BJ (cell line): ENCODE measurements at regions not wholly inside any gene's neighbourhood (a gene's known extent, or its start where the extent isn't known, plus 50 kb on each side); places are given as distances from the start of the nearest gene placed in this dataset.
"Not testable (repeated sequence)": the region's sequence is repeated elsewhere in the genome, so short reads cannot be mapped to it uniquely, and the experiment has no call there.

Experiments used
- CTCF ChIA-PET: fragments of 350-600 bp; formaldehyde crosslinking; extraction: SDS; loops from one replicate; lab custom pipeline; 2021; ENCODE audit warnings: antibody characterized with exemption, inconsistent platforms; lab: Yijun Ruan, JAX
- POLR2A ChIA-PET: fragments of 300-600 bp; sonication (Branson Sonifier 250); formaldehyde crosslinking; extraction: SDS; loops from one replicate; lab custom pipeline; 2021; ENCODE audit warnings: antibody characterized with exemption; lab: Charles Lee
- DNase-seq: peaks from one replicate; pipeline ENCODE4 v3.0.0-alpha.2; 2011; ENCODE audit warnings: low read depth
- H3K27me3 ChIP-seq: 2 replicates; pipeline ENCODE4 v1.6.0; 2011; ENCODE audit warnings: low read length; ENCODE audit not compliant: control insufficient read depth, insufficient read depth
- H3K36me3 ChIP-seq: 2 replicates; pipeline ENCODE4 v1.5.1; 2011; ENCODE audit warnings: low read length; ENCODE audit not compliant: control insufficient read depth, insufficient read depth
- H3K4me3 ChIP-seq: 2 replicates; pipeline ENCODE4 v1.5.1; 2011; ENCODE audit warnings: low read depth, mild to moderate bottlenecking, control low read depth, low read length
- TF ChIP-seq, protein P1 (sequence below): IDR thresholded peaks from 2 replicates; pipeline ENCODE4 v1.5.1; 2011; ENCODE audit warnings: low read depth, mild to moderate bottlenecking, control low read depth, inconsistent platforms, low read length, moderate library complexity; ENCODE audit not compliant: insufficient read depth

DNA sequence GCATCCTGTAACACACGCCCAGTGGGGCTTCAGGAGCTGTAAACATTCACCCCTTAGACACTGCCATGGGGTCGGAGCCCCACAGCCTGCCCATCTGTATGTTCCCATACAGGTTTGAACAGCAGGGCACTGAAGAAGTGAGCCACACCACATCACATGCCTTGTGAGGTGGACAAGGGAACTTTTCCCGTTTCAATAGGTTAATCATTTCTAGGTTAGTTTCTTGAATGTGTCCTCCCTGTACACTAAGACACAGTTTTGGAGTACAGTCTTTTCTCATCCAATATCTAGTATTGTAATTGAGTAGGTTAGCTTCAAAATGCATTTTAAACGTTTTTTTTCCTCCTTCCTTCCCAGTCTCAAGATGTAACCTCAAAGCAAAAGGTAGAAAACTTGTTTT lies 700.2 kb upstream of the PCDH20 start:
- Histone ChIP-seq H3K36me3 (no peaks in the 10 kb centered on the region), H3K27me3 (no peaks in the 10 kb centered on the region), H3K4me3 (no peak overlapping the region)
- no peak for DNase-seq
- ChIA-PET CTCF (no interaction called here), POLR2A (no interaction called here)
- TF ChIP-seq, protein P1, sequence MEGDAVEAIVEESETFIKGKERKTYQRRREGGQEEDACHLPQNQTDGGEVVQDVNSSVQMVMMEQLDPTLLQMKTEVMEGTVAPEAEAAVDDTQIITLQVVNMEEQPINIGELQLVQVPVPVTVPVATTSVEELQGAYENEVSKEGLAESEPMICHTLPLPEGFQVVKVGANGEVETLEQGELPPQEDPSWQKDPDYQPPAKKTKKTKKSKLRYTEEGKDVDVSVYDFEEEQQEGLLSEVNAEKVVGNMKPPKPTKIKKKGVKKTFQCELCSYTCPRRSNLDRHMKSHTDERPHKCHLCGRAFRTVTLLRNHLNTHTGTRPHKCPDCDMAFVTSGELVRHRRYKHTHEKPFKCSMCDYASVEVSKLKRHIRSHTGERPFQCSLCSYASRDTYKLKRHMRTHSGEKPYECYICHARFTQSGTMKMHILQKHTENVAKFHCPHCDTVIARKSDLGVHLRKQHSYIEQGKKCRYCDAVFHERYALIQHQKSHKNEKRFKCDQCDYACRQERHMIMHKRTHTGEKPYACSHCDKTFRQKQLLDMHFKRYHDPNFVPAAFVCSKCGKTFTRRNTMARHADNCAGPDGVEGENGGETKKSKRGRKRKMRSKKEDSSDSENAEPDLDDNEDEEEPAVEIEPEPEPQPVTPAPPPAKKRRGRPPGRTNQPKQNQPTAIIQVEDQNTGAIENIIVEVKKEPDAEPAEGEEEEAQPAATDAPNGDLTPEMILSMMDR, result no peak

DNA sequence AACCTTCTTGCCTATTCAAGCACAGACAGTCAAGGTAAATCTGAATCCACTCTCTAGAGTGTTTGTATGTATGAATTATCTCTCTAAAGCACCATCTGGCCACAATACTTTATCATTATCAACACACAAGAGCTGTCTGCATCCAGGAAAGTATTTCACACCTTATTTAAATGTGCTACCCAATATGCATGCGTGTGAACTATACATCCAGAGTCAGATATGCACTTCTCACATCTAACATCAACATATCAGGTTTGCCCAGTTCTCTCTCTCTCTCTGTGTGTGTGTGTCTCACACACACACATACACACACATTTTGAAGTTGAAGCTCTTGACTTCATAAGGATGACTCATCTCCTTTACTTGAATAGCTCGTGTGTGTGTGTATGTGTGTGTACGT lies 697.5 kb upstream of the PCDH20 start:
- POLR2A ChIA-PET, result no interaction called here
- CTCF ChIA-PET, result no interaction called here
- H3K4me3 ChIP-seq, result no peak overlapping the region
- DNase-seq, result no peak
- no peaks in the 10 kb centered on the region for H3K27me3 ChIP-seq
- TF ChIP-seq, protein P1, result no peak
- no peaks in the 10 kb centered on the region for H3K36me3 ChIP-seq

DNA sequence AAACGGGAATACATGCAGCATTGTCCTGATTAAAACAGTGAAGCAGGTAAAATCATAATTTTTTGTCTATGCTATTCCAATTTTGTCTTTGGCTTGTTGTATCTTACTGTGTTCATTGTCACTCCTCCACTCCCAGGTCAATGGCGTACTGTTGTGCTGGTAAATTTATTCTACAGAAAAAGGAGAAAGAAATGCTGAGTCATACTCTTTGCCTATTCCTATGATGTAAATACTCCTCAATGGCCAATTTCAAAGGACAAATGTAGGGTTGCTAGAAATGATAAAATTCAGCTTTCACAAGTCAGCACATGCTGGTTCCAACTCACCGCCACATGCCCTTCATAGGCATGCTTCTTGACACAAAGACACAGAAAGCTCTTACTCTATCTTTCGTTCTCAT lies 694.4 kb upstream of the PCDH20 start:
- DNase-seq, result no peak
- POLR2A ChIA-PET, result no interaction called here
- TF ChIP-seq, protein P1, result no peak
- Histone ChIP-seq H3K27me3 (no peaks in the 10 kb centered on the region), H3K4me3 (no peak overlapping the region), H3K36me3 (no peaks in the 10 kb centered on the region)
- CTCF ChIA-PET, result no interaction called here

DNA sequence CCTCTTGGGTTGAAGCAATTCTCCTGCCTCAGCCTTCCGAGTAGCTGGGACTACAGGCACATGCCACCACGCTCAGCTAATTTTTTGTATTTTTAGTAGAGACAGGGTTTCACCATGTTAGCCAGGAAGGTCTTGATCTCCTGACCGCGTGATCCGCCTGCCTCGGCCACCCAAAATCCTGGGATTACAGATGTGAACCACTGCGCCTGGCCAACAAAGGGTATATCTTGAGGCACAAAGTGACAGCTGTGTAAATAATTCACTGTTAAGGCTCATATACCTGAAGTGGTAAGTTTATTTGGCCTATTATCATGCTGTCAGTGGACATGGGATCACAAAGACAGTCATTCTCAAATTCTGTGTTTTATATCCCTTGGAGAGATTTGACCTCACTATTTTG lies 688.5 kb upstream of the PCDH20 start:
- H3K27me3 ChIP-seq, CTCF ChIA-PET, H3K4me3 ChIP-seq, POLR2A ChIA-PET, DNase-seq, H3K36me3 ChIP-seq: not testable (repeated sequence)

DNA sequence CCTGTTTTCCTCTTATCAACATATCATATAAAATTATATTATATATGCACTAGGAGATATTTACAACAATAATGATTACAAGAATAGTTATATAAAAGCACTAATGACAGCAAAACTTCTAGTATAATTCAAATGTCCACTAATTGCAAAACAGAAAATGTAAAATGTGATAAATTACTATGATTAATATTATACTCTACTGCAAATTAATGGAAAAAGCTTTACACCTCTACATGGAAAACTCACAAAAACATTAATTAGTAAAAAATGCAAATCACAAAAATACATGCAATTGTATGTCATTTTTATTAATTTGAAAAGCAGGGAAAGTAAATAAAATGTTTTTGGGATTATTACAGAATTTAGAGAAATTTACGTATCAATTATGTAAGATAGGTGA lies 681.0 kb upstream of the PCDH20 start:
- Histone ChIP-seq H3K27me3 (no peaks in the 10 kb centered on the region), H3K36me3 (no peaks in the 10 kb centered on the region), H3K4me3 (no peak overlapping the region)
- TF ChIP-seq, protein P1, result no peak
- CTCF ChIA-PET, result no interaction called here
- DNase-seq, result no peak
- POLR2A ChIA-PET, result no interaction called here

DNA sequence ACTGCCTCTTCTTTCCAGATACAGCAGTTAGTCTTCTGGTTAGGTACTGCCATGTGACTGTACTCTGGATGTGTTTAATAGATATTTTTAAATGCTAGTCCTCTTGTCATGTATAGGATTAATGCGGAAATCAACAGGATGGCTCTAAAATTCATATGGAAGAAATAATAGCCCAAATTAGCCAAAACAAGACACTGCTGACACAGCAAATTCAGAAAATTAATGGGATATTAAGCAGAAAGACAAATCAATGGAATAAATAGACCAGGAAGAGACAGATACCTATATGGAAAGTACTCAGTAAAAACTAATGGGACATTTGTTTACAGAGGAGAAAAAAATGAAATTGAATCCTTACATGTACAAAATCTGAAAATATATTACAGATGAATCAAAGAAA lies 679.3 kb upstream of the PCDH20 start:
- no peaks in the 10 kb centered on the region for H3K27me3 ChIP-seq
- DNase-seq, result no peak
- CTCF ChIA-PET, result no interaction called here
- no peak overlapping the region for H3K4me3 ChIP-seq
- TF ChIP-seq, protein P1, result no peak
- POLR2A ChIA-PET, result no interaction called here
- H3K36me3 ChIP-seq, result no peaks in the 10 kb centered on the region
